Naive thymus-derived CD4-positive, alpha-beta T cell (primary cell): ENCODE measurements at regions not wholly inside any gene's neighbourhood (a gene's known extent, or its start where the extent isn't known, plus 50 kb on each side); places are given as distances from the start of the nearest gene placed in this dataset.

Experiments
- ATAC-seq: fragments of 150-1000 bp; cut with Tn5 transposase; 2 replicates; pipeline ENCODE4 v1.10.0; 2021; ENCODE audit warnings: mild to moderate bottlenecking, moderate library complexity
- CTCF ChIA-PET: fragments of 350-600 bp; sonication (Branson Sonifier 250); formaldehyde crosslinking; loops from one replicate; lab custom pipeline; 2021; ENCODE audit warnings: antibody characterized with exemption; lab: Charles Lee
- POLR2A ChIA-PET: fragments of 350-600 bp; sonication (Branson Sonifier 250); formaldehyde crosslinking; loops from one replicate; lab custom pipeline; 2021; ENCODE audit warnings: antibody characterized with exemption, inconsistent platforms; lab: Charles Lee
- DNase-seq, 9 donors: peaks; one replicate each; pipeline versions ENCODE4 v3.0.0 to v3.0.0-alpha.2; 2020 to 2022; ENCODE audit warnings: mixed read lengths in 1 of 9
- H3K27ac ChIP-seq: one replicate; pipeline ENCODE4 v1.7.0; 2013; ENCODE audit warnings: mild to moderate bottlenecking, low read depth, low read length, moderate library complexity
- H3K27me3 ChIP-seq, 2 donors: one replicate each; pipeline ENCODE4 v1.7.0; 2013; ENCODE audit warnings: low read length in 2 of 2, mild to moderate bottlenecking in 2 of 2, moderate library complexity in 2 of 2; ENCODE audit not compliant: control insufficient read depth in 2 of 2, insufficient read depth in 2 of 2
- H3K36me3 ChIP-seq, 3 experiments: 1 replicate in 2 of 3; 2 replicates in 1 of 3; pipeline ENCODE4 v1.7.0; 2013; ENCODE audit warnings: low read length in 3 of 3, mild to moderate bottlenecking in 3 of 3, moderate library complexity in 1 of 3; ENCODE audit not compliant: insufficient read depth in 3 of 3, control insufficient read depth in 2 of 3
- H3K4me1 ChIP-seq, 2 donors: one replicate each; pipeline ENCODE4 v1.7.0; 2013; ENCODE audit warnings: low read length in 2 of 2, mild to moderate bottlenecking in 2 of 2, moderate library complexity in 1 of 2; ENCODE audit not compliant: control insufficient read depth in 2 of 2, insufficient read depth in 2 of 2
- H3K4me3 ChIP-seq: 2 replicates; pipeline ENCODE4 v1.7.0; 2013; ENCODE audit warnings: mild to moderate bottlenecking, low read length
- H3K9me3 ChIP-seq, 3 experiments: 1 replicate in 2 of 3; 2 replicates in 1 of 3; pipeline ENCODE4 v1.7.0; 2013; ENCODE audit warnings: low read length in 3 of 3; ENCODE audit not compliant: control insufficient read depth in 2 of 3
- H3K27ac Mint-ChIP-seq, 9 donors: one replicate each; pipeline ENCODE4 v1.8.0; 2020 to 2022; ENCODE audit warnings: mixed read lengths in 9 of 9, mild to moderate bottlenecking in 8 of 9, moderate library complexity in 5 of 9, inconsistent platforms in 2 of 9
- H3K27me3 Mint-ChIP-seq, 5 donors: one replicate each; pipeline ENCODE4 v1.8.0; 2021 to 2022; ENCODE audit warnings: mixed read lengths in 5 of 5, mild to moderate bottlenecking in 1 of 5
- H3K36me3 Mint-ChIP-seq, 5 donors: one replicate each; pipeline ENCODE4 v1.8.0; 2020 to 2022; ENCODE audit warnings: mixed read lengths in 5 of 5, mild to moderate bottlenecking in 3 of 5, inconsistent platforms in 1 of 5
- H3K4me1 Mint-ChIP-seq, 7 donors: one replicate each; pipeline ENCODE4 v1.8.0; 2020 to 2022; ENCODE audit warnings: mixed read lengths in 7 of 7, mild to moderate bottlenecking in 3 of 7, inconsistent platforms in 1 of 7
- H3K4me3 Mint-ChIP-seq, 10 donors: one replicate each; pipeline ENCODE4 v1.8.0; 2020 to 2022; ENCODE audit warnings: mild to moderate bottlenecking in 10 of 10, mixed read lengths in 10 of 10, moderate library complexity in 6 of 10, inconsistent platforms in 2 of 10
- H3K9me3 Mint-ChIP-seq, 11 donors: one replicate each; pipeline ENCODE4 v1.8.0; 2020 to 2022; ENCODE audit warnings: mixed read lengths in 11 of 11, mild to moderate bottlenecking in 4 of 11, inconsistent platforms in 1 of 11, moderate library complexity in 1 of 11
- intact Hi-C, 2 donors: fragments of 100-400 bp; cut with micrococcal nuclease; formaldehyde crosslinking; loops; one replicate each; pipeline ENCODE4 v1.15.1; 2023

DNA sequence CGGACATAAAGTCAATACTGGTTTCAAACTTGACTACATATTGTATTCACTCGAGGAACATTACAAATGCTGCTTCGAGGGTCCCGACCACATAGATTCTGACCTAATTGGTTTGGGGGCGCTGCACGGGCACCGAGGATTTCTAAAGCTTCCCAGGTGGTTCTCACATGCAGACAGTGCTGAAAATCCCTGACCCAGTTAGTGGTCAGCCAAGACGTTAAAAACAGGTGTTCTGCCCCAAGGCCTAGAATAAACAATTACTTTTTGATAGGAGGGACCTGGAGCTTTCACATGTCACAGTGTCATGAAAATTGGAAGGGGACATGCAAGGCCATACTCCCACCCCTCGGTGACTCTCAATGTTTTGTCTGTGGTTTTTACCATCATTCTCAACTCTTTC lies 368.9 kb downstream of the RNF144A start:
- Mint-ChIP-seq H3K27me3 (no peaks in the 10 kb centered on the region), H3K36me3 (no peaks in the 10 kb centered on the region), H3K27ac (no peak overlapping the region), H3K4me3 (no peak overlapping the region), H3K4me1 (peaks cover 0 to 11% (median 6%) of the 10 kb centered on the region in 7 donors), H3K9me3 (no peaks in the 10 kb centered on the region)
- ChIA-PET CTCF (no interaction called here), POLR2A (no interaction called here)
- Histone ChIP-seq H3K9me3 (no peaks in the 10 kb centered on the region), H3K27ac (no peak overlapping the region), H3K4me3 (no peak overlapping the region), H3K4me1 (no peaks in the 10 kb centered on the region), H3K36me3 (no peaks in the 10 kb centered on the region), H3K27me3 (no peaks in the 10 kb centered on the region)
- ATAC-seq (no peak), DNase-seq (no peak)
- intact Hi-C loops: no loop called here

DNA sequence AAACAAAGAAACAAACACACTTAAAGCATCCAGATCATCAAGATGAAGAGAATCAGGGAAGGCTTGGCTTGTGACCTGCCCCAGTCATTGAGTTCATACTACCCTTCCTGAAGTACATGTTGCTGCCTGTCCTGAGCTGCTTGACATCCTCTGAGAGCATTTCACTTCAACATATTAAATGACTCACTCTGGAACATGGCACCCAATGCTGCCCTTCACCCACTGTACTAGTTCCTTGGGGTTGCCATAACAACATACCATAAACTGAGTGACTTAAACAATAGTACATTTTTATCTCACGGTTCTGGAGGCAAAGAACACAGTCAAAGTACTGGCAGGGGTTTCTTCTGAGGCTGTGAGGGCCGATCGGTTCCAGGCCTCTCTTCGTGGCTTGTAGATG lies 371.3 kb downstream of the RNF144A start:
- Mint-ChIP-seq H3K4me1 (peaks cover 0 to 11% (median 6%) of the 10 kb centered on the region in 7 donors), H3K9me3 (no peaks in the 10 kb centered on the region), H3K27ac (no peak overlapping the region), H3K4me3 (no peak overlapping the region), H3K36me3 (no peaks in the 10 kb centered on the region), H3K27me3 (peaks cover 0 to 5% (median 0%) of the 10 kb centered on the region in 5 donors)
- POLR2A ChIA-PET: no interaction called here
- no peak overlapping the region for H3K27ac ChIP-seq
- H3K4me3 ChIP-seq: no peak overlapping the region
- H3K4me1 ChIP-seq: no peaks in the 10 kb centered on the region
- intact Hi-C loops: no loop called here
- H3K9me3 ChIP-seq: no peaks in the 10 kb centered on the region
- no peaks in the 10 kb centered on the region for H3K27me3 ChIP-seq
- CTCF ChIA-PET: no interaction called here
- DNase-seq: no peak
- no peak for ATAC-seq
- no peaks in the 10 kb centered on the region for H3K36me3 ChIP-seq

DNA sequence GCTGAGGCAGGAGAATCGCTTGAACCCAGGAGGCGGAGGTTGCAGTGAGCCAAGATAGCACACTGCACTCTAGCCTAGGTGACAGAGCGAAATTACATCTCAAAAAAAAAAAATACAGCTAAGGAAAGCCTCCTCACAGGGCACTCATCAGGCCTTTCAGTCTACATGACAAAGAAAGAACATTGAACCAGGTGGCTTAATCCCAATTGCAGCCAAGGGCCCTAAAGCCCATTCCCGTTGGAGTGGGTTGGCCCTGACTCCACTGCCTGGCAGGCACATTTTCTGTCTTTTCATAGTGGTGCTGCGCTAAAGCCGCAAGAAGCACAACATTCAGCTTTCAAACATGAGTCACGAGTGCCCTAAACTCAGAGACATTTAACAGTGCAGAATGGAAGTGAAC lies 372.5 kb downstream of the RNF144A start:
- no peak overlapping the region for H3K4me3 ChIP-seq
- Mint-ChIP-seq H3K27ac (no peak overlapping the region), H3K4me1 (peaks cover 0 to 1% (median under 1%) of the 10 kb centered on the region in 7 donors), H3K9me3 (no peaks in the 10 kb centered on the region), H3K27me3 (peaks cover 0 to 8% (median 0%) of the 10 kb centered on the region in 5 donors), H3K36me3 (no peaks in the 10 kb centered on the region), H3K4me3 (no peak overlapping the region)
- intact Hi-C loops: no loop called here
- H3K4me1 ChIP-seq: no peaks in the 10 kb centered on the region
- no peak overlapping the region for H3K27ac ChIP-seq
- H3K27me3 ChIP-seq: no peaks in the 10 kb centered on the region
- ChIA-PET POLR2A (no interaction called here), CTCF (no interaction called here)
- no peaks in the 10 kb centered on the region for H3K9me3 ChIP-seq
- no peaks in the 10 kb centered on the region for H3K36me3 ChIP-seq
- ATAC-seq (no peak), DNase-seq (no peak)

DNA sequence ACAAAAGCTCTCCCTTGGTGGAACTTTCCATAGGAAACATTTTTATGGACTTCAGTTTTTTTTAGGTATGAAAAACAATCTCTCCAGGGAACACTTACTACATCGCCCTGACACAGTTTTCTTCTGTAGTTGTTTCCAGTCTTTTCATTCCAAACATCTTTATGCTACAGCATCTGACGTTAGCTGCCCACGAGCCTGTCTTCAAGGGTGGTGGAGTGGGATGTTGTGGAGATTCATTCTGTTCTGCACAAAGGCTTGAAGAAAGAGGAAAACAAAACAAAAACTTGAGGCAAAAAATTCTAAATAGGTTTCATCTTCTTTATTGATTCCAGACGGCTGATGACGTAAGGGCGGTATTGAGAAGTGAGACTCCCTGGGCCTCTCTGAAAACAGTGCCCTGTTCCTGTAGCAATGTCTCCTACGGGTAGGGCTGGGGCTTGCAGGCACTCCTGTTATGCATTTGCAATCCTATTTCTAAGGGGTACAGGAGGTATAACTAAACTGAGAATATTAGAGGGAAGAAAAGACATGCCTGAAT lies 375.0 kb downstream of the RNF144A start:
- Mint-ChIP-seq H3K9me3 (no peaks in the 10 kb centered on the region), H3K36me3 (no peaks in the 10 kb centered on the region), H3K27me3 (peaks cover 0 to 8% (median 0%) of the 10 kb centered on the region in 5 donors), H3K27ac (no peak overlapping the region), H3K4me1 (no peaks in the 10 kb centered on the region), H3K4me3 (no peak overlapping the region)
- no peaks in the 10 kb centered on the region for H3K27me3 ChIP-seq
- ATAC-seq (no peak), DNase-seq (no peak)
- no peak overlapping the region for H3K27ac ChIP-seq
- ChIA-PET CTCF (no interaction called here), POLR2A (no interaction called here)
- intact Hi-C loops: no loop called here
- no peaks in the 10 kb centered on the region for H3K4me1 ChIP-seq
- H3K9me3 ChIP-seq: no peaks in the 10 kb centered on the region
- no peaks in the 10 kb centered on the region for H3K36me3 ChIP-seq
- H3K4me3 ChIP-seq: no peak overlapping the region

DNA sequence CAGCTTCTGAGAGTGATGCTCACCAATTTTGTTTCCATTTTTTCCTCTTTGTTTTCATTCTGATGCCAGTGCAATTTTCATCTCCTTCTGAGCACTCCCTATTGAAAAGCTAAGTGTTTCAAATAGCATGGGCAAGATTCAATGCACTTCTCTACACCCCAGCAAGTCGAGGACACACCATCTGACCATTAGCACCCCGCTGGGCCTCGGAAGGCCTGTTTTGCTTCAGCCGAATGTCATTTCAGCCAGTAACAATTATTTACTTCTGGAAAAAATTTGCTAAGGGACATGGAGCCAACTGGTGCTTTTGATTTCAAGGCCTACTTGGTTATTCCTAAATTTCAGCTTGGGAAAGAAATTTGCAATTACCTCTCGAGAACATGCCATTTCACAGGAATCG lies 392.4 kb downstream of the RNF144A start:
- Histone ChIP-seq H3K27me3 (no peaks in the 10 kb centered on the region), H3K27ac (no peak overlapping the region), H3K4me3 (no peak overlapping the region), H3K4me1 (no peaks in the 10 kb centered on the region), H3K9me3 (no peaks in the 10 kb centered on the region), H3K36me3 (no peaks in the 10 kb centered on the region)
- intact Hi-C loops: no loop called here
- peaks cover 0 to 2% (median 0%) of the 10 kb centered on the region in 7 donors for H3K4me1 Mint-ChIP-seq
- ChIA-PET CTCF (no interaction called here), POLR2A (no interaction called here)
- peaks cover 0 to 16% (median 0%) of the 10 kb centered on the region in 5 donors for H3K27me3 Mint-ChIP-seq
- no peak overlapping the region for H3K4me3 Mint-ChIP-seq
- no peaks in the 10 kb centered on the region for H3K36me3 Mint-ChIP-seq
- DNase-seq (no peak), ATAC-seq (no peak)
- no peak overlapping the region for H3K27ac Mint-ChIP-seq
- H3K9me3 Mint-ChIP-seq: no peaks in the 10 kb centered on the region

DNA sequence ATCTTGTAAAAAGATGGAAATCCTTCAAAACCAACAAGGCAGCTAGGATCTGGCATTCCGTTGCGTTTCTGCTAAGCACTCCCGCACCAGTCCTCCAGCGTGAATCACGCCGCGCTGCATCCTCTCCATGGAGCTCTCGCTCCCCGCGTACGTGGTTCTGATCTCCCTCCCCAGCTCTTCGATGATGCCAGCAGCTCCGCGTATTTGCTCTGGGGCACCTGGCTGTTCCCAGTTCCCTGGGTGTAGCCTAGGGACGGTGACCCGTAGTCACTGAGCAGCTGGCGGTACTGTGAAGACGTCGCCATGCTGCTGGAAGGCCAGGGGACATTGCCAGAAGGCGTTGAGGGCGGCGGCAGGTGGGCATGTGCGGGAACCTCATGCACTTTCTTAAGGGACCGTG lies 407.5 kb downstream of the RNF144A start:
- no peaks in the 10 kb centered on the region for H3K4me1 ChIP-seq
- no peaks in the 10 kb centered on the region for H3K9me3 ChIP-seq
- H3K4me3 ChIP-seq: no peak overlapping the region
- no peaks in the 10 kb centered on the region for H3K27me3 ChIP-seq
- DNase-seq (no peak), ATAC-seq (no peak)
- CTCF ChIA-PET: no interaction called here
- H3K27me3 Mint-ChIP-seq: peaks cover 7 to 24% (median 12%) of the 10 kb centered on the region in 5 donors
- H3K27ac ChIP-seq: no peak overlapping the region
- intact Hi-C loops: no loop called here
- peaks cover 0 to 3% (median 0%) of the 10 kb centered on the region in 7 donors for H3K4me1 Mint-ChIP-seq
- H3K9me3 Mint-ChIP-seq: no peaks in the 10 kb centered on the region
- POLR2A ChIA-PET: no interaction called here
- no peak overlapping the region for H3K4me3 Mint-ChIP-seq
- no peak overlapping the region for H3K27ac Mint-ChIP-seq
- H3K36me3 ChIP-seq: no peaks in the 10 kb centered on the region
- no peaks in the 10 kb centered on the region for H3K36me3 Mint-ChIP-seq

DNA sequence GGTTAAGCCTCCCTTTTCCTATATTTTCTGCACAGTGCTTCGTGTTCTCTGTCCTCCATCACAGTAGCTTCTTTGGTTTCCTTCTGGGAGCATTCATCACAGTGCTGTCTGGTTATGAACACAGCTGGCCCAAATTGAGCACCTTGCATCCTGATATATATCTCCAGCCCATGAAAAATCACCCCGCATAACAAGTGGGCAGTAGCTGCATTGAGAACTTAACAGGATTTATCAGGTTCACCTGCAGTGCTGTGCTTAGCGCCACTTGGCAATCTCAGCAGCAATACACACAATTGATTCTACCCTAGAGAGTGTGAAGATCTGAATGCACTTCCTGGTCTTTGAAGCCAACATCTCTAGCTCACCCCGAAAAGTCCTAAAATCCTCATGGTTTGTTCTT lies 408.0 kb downstream of the RNF144A start:
- H3K27me3 Mint-ChIP-seq: peaks cover 7 to 24% (median 11%) of the 10 kb centered on the region in 5 donors
- H3K9me3 Mint-ChIP-seq: peaks cover 0 to 1% (median 0%) of the 10 kb centered on the region in 11 donors
- no peaks in the 10 kb centered on the region for H3K27me3 ChIP-seq
- no peak overlapping the region for H3K27ac Mint-ChIP-seq
- CTCF ChIA-PET: no interaction called here
- no peak overlapping the region for H3K4me3 ChIP-seq
- DNase-seq (no peak), ATAC-seq (no peak)
- H3K27ac ChIP-seq: no peak overlapping the region
- H3K9me3 ChIP-seq: no peaks in the 10 kb centered on the region
- no peaks in the 10 kb centered on the region for H3K4me1 ChIP-seq
- H3K4me3 Mint-ChIP-seq: no peak overlapping the region
- POLR2A ChIA-PET: no interaction called here
- H3K4me1 Mint-ChIP-seq: peaks cover 0 to 3% (median 0%) of the 10 kb centered on the region in 7 donors
- no peaks in the 10 kb centered on the region for H3K36me3 Mint-ChIP-seq
- no peaks in the 10 kb centered on the region for H3K36me3 ChIP-seq
- intact Hi-C loops: no loop called here
